Activated naive CD8-positive, alpha-beta T cell (primary cell): ENCODE measurements at regions not wholly inside any gene's neighbourhood (a gene's known extent, or its start where the extent isn't known, plus 50 kb on each side); places are given as distances from the start of the nearest gene placed in this dataset.

Experiments used
- H3K27ac Mint-ChIP-seq: one replicate; pipeline ENCODE4 v1.8.0; 2021; ENCODE audit warnings: mixed read lengths
- H3K27me3 Mint-ChIP-seq: one replicate; pipeline ENCODE4 v1.8.0; 2021; ENCODE audit warnings: mixed read lengths
- H3K36me3 Mint-ChIP-seq: one replicate; pipeline ENCODE4 v1.8.0; 2021; ENCODE audit warnings: mixed read lengths
- H3K4me1 Mint-ChIP-seq: one replicate; pipeline ENCODE4 v1.8.0; 2021; ENCODE audit warnings: low read depth, mixed read lengths
- H3K4me3 Mint-ChIP-seq: one replicate; pipeline ENCODE4 v1.8.0; 2021; ENCODE audit warnings: mild to moderate bottlenecking, mixed read lengths
- H3K9me3 Mint-ChIP-seq: one replicate; pipeline ENCODE4 v1.8.0; 2021; ENCODE audit warnings: low read depth, mixed read lengths

GRCh38 chr20:17808357-17808756 lies 108.6 kb downstream of the BANF2 start:
- H3K9me3 Mint-ChIP-seq = no peaks in the 10 kb centered on the region
- no peak overlapping the region for H3K27ac Mint-ChIP-seq
- no peaks in the 10 kb centered on the region for H3K4me1 Mint-ChIP-seq
- H3K27me3 Mint-ChIP-seq = peaks cover 3% of the 10 kb centered on the region
- no peaks in the 10 kb centered on the region for H3K36me3 Mint-ChIP-seq
- no peak overlapping the region for H3K4me3 Mint-ChIP-seq

DNA sequence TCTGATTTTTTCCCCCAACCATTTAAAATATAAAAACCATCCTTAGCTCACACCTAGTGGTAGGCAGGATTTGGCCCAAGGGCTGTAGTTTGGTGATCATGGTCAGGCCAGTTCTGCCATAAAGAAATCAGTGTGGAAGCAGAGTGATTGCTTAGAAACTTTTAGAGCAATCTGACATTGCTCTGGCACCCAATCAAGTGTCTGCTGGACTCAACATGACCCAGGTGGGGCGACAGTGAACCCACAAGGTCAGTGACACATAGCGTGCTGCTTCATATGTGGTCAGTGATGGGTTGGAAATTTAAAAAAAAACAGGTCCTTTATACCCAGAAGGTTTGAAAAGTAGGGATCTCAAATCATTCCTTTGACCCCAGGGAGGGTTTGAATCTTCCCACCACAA lies 107.9 kb downstream of the BANF2 start:
- no peak overlapping the region for H3K27ac Mint-ChIP-seq
- H3K36me3 Mint-ChIP-seq = no peaks in the 10 kb centered on the region
- no peaks in the 10 kb centered on the region for H3K4me1 Mint-ChIP-seq
- peaks cover 5% of the 10 kb centered on the region for H3K27me3 Mint-ChIP-seq
- H3K4me3 Mint-ChIP-seq = no peak overlapping the region
- no peaks in the 10 kb centered on the region for H3K9me3 Mint-ChIP-seq

GRCh38 chr20:17806739-17807441 lies 107.1 kb downstream of the BANF2 start:
- H3K4me1 Mint-ChIP-seq = no peaks in the 10 kb centered on the region
- no peaks in the 10 kb centered on the region for H3K9me3 Mint-ChIP-seq

GRCh38 chr20:17806107-17806506 lies 106.3 kb downstream of the BANF2 start:
- H3K4me1 Mint-ChIP-seq = no peaks in the 10 kb centered on the region
- H3K36me3 Mint-ChIP-seq = no peaks in the 10 kb centered on the region
- peaks cover 9% of the 10 kb centered on the region for H3K27me3 Mint-ChIP-seq
- H3K4me3 Mint-ChIP-seq = no peak overlapping the region
- H3K27ac Mint-ChIP-seq = no peak overlapping the region
- H3K9me3 Mint-ChIP-seq = no peaks in the 10 kb centered on the region

More at GRCh38 chr20:17806739-17807441, 107.1 kb downstream of the BANF2 start:
- Mint-ChIP-seq H3K4me3 (no peak overlapping the region), H3K27me3 (peaks cover 5% of the 10 kb centered on the region), H3K27ac (no peak overlapping the region), H3K36me3 (no peaks in the 10 kb centered on the region)

- H3K27me3 Mint-ChIP-seq = peaks cover 16% of the 10 kb centered on the region
- no peaks in the 10 kb centered on the region for H3K9me3 Mint-ChIP-seq
- no peaks in the 10 kb centered on the region for H3K36me3 Mint-ChIP-seq
- no peaks in the 10 kb centered on the region for H3K4me1 Mint-ChIP-seq
- no peak overlapping the region for H3K27ac Mint-ChIP-seq
- no peak overlapping the region for H3K4me3 Mint-ChIP-seq
Observed at GRCh38 chr20:17803765-17804164, 104.0 kb downstream of the BANF2 start.

- Mint-ChIP-seq H3K36me3 (no peaks in the 10 kb centered on the region), H3K4me1 (peaks cover 3% of the 10 kb centered on the region)
Observed at GRCh38 chr20:17799575-17800227, 99.9 kb downstream of the BANF2 start.

DNA sequence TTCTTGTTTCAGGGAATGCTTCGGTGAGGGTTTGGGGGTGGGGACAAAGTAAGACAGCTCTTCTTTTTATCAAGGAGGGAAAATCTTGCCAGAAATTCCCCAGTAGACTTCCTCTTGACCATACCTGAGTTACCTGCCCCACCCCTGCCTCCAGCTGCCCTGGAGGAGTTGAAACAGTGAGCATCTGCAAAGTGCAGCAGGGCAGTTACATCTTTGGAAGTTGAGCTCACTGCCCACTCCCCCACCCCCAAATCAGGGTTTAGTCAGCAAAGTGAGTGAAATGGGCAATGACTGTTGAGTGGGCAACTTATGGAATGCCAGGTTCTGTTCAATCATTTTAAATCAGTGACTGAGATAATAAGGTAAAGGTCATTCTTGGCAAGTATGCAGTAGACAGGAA lies 98.8 kb downstream of the BANF2 start:
- Mint-ChIP-seq H3K9me3 (no peaks in the 10 kb centered on the region), H3K36me3 (no peaks in the 10 kb centered on the region), H3K4me3 (no peak overlapping the region), H3K27ac (no peak overlapping the region), H3K4me1 (peaks cover 3% of the 10 kb centered on the region), H3K27me3 (peaks cover 20% of the 10 kb centered on the region)

More at GRCh38 chr20:17799575-17800227, 99.9 kb downstream of the BANF2 start:
- no peak overlapping the region for H3K27ac Mint-ChIP-seq
- no peak overlapping the region for H3K4me3 Mint-ChIP-seq
- peaks cover 20% of the 10 kb centered on the region for H3K27me3 Mint-ChIP-seq
- no peaks in the 10 kb centered on the region for H3K9me3 Mint-ChIP-seq

DNA sequence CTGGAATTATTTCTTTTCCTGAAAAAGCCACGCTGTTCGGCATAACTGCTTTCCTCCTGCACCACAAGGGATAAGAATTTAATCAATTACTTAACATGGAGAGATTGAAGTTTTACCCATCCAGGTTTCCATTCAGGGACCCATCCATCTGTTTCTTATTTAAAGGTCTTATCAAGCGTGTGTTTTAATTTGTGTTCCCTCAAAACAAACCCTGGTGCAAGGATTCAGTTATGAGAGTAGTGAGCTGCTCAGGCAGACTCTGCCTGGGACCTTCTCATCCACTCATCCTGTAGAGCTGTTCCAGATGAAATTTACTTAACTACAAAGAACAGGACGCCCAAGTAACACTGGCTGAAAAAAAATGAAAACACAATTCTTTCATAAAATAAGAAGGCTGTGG lies 97.8 kb downstream of the BANF2 start:
- Mint-ChIP-seq H3K27ac (no peak overlapping the region), H3K27me3 (peaks cover 18% of the 10 kb centered on the region), H3K4me1 (peaks cover 3% of the 10 kb centered on the region), H3K36me3 (no peaks in the 10 kb centered on the region), H3K9me3 (no peaks in the 10 kb centered on the region), H3K4me3 (no peak overlapping the region)

- H3K9me3 Mint-ChIP-seq = no peaks in the 10 kb centered on the region
- H3K36me3 Mint-ChIP-seq = no peaks in the 10 kb centered on the region
Observed at GRCh38 chr20:17797161-17797560, 97.4 kb downstream of the BANF2 start.

DNA sequence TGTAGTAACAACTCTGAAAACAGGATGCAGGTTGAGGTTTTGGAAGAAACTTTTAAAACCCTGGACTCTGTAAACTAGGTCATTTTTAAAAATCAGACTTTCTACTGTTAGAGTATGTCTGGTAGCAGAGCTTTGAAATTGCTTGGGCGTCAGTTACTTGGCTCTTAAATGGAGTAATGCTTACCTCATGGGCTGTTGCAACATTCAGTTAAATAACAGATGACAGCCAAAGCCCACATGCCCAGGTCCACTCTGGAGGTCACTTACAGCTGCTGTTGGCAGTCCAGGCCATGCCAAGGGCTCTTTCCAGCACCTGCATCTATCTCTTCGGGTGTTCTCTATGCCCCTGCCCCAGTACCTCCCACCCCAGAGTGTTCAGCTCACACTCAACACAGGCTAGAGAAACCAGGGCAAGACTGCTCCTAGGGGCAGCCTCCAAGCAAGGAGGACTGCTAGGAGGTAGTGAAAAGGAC lies 96.4 kb downstream of the BANF2 start:
- no peaks in the 10 kb centered on the region for H3K36me3 Mint-ChIP-seq
- no peaks in the 10 kb centered on the region for H3K9me3 Mint-ChIP-seq
- no peak overlapping the region for H3K27ac Mint-ChIP-seq
- no peak overlapping the region for H3K4me3 Mint-ChIP-seq
- H3K4me1 Mint-ChIP-seq = peaks cover 3% of the 10 kb centered on the region
- peaks cover 14% of the 10 kb centered on the region for H3K27me3 Mint-ChIP-seq

More at GRCh38 chr20:17797161-17797560, 97.4 kb downstream of the BANF2 start:
- Mint-ChIP-seq H3K27ac (no peak overlapping the region), H3K4me3 (no peak overlapping the region), H3K27me3 (peaks cover 18% of the 10 kb centered on the region), H3K4me1 (peaks cover 3% of the 10 kb centered on the region)

GRCh38 chr20:17795501-17796071 lies 95.8 kb downstream of the BANF2 start:
- Mint-ChIP-seq H3K4me3 (no peak overlapping the region), H3K4me1 (peaks cover 3% of the 10 kb centered on the region)

GRCh38 chr20:17795003-17795402 lies 95.2 kb downstream of the BANF2 start:
- Mint-ChIP-seq H3K36me3 (no peaks in the 10 kb centered on the region), H3K27me3 (peaks cover 14% of the 10 kb centered on the region), H3K27ac (no peak overlapping the region), H3K4me1 (peaks cover 3% of the 10 kb centered on the region), H3K4me3 (no peak overlapping the region), H3K9me3 (no peaks in the 10 kb centered on the region)

More at GRCh38 chr20:17795501-17796071, 95.8 kb downstream of the BANF2 start:
- Mint-ChIP-seq H3K27ac (no peak overlapping the region), H3K36me3 (no peaks in the 10 kb centered on the region), H3K9me3 (no peaks in the 10 kb centered on the region), H3K27me3 (peaks cover 14% of the 10 kb centered on the region)

DNA sequence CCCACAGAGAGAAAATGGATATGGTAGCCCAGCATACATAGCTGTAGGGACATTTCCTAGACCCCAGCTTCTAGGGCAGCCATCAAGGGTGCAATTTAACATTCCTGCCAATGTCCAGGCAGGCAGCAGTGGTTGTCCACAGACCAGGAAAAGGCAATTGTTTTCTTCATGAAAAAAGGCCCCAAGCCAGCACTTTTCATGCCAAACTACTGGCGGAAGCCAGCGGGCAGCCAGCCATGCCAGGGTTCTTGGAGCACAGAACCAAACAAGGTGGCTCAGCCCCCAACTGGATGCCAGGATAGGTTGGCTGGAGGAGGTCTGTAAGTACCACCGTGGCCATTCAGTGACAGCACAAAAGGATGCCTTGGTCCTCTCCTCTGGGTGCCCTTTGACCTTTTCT lies 94.6 kb downstream of the BANF2 start:
- no peak overlapping the region for H3K4me3 Mint-ChIP-seq
- H3K27me3 Mint-ChIP-seq = peaks cover 12% of the 10 kb centered on the region
- H3K4me1 Mint-ChIP-seq = peaks cover 3% of the 10 kb centered on the region
- H3K27ac Mint-ChIP-seq = no peak overlapping the region
- H3K36me3 Mint-ChIP-seq = no peaks in the 10 kb centered on the region
- no peaks in the 10 kb centered on the region for H3K9me3 Mint-ChIP-seq

DNA sequence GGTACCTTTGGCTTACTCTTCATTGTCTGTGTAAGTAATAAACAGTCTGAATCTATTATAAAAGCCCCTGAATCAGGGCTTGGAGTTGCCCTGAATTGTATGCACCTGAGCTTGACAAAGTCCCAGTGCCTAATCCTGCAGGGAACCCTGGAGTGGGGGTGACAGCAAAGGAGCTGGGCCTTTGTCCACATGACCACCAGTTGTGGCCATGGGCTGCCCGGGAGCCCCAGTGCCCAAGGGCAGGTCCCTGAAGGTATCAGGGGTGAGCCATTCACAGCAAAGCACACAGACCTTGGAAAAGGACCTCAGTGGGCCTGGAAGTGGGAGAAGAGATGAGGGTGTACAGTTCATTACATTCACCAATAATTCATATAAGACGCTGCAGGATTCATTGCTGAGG lies 94.2 kb downstream of the BANF2 start:
- H3K9me3 Mint-ChIP-seq = no peaks in the 10 kb centered on the region
- no peak overlapping the region for H3K27ac Mint-ChIP-seq
- peaks cover 9% of the 10 kb centered on the region for H3K27me3 Mint-ChIP-seq
- no peaks in the 10 kb centered on the region for H3K36me3 Mint-ChIP-seq
- no peak overlapping the region for H3K4me3 Mint-ChIP-seq
- H3K4me1 Mint-ChIP-seq = peaks cover 3% of the 10 kb centered on the region

GRCh38 chr20:17790296-17790695 lies 90.5 kb downstream of the BANF2 start:
- no peaks in the 10 kb centered on the region for H3K4me1 Mint-ChIP-seq
- H3K4me3 Mint-ChIP-seq = no peak overlapping the region
- no peaks in the 10 kb centered on the region for H3K27me3 Mint-ChIP-seq
- no peaks in the 10 kb centered on the region for H3K9me3 Mint-ChIP-seq
- H3K27ac Mint-ChIP-seq = no peak overlapping the region
- H3K36me3 Mint-ChIP-seq = no peaks in the 10 kb centered on the region
